Uterus (tissue), 3 donors: ENCODE measurements at regions not wholly inside any gene's neighbourhood (a gene's known extent, or its start where the extent isn't known, plus 50 kb on each side); places are given as distances from the start of the nearest gene placed in this dataset.

Experiments
- DNase-seq, 2 donors: peaks; one replicate each; pipeline ENCODE4 v3.0.0-alpha.2; 2019 to 2020
- H3K27ac ChIP-seq, 2 donors: fragments of 200-600 bp; sonication (generic); 1 replicate in 1 of 2; 2 replicates in 1 of 2; pipeline ENCODE4 v1.5.1; 2016 to 2018
- H3K27me3 ChIP-seq, 2 donors: fragments of 200-600 bp; sonication (generic); one replicate each; pipeline ENCODE4 v1.5.1; 2018 to 2019; ENCODE audit warnings: control low read depth in 1 of 2
- H3K36me3 ChIP-seq, 2 donors: fragments of 200-600 bp; sonication (generic); one replicate each; pipeline ENCODE4 v1.5.1; 2019; ENCODE audit warnings: control low read depth in 1 of 2
- H3K4me1 ChIP-seq, 2 donors: fragments of 200-600 bp; sonication (generic); one replicate each; pipeline ENCODE4 v1.5.1; 2018 to 2019; ENCODE audit warnings: control low read depth in 1 of 2
- H3K4me3 ChIP-seq, 2 donors: fragments of 200-600 bp; sonication (generic); 1 replicate in 1 of 2; 2 replicates in 1 of 2; pipeline ENCODE4 v1.5.1; 2018 to 2019; ENCODE audit warnings: mild to moderate bottlenecking in 1 of 2
- H3K9me3 ChIP-seq, 2 donors: fragments of 200-600 bp; sonication (generic); one replicate each; pipeline ENCODE4 v1.5.1; 2019; ENCODE audit warnings: control low read depth in 1 of 2
- CTCF ChIP-seq, 4 experiments: fragments of 200-600 bp in 2 of 4; fragments of 450-650 bp in 2 of 4; sonication (generic) in 2 of 4; IDR thresholded peaks; one replicate each; pipeline ENCODE4 v1.5.1; 2016 to 2019; ENCODE audit warnings: antibody characterized with exemption in 4 of 4, mild to moderate bottlenecking in 2 of 4, moderate library complexity in 1 of 4
- POLR2A ChIP-seq, 2 donors: fragments of 450-650 bp; IDR thresholded peaks; one replicate each; pipeline ENCODE4 v1.6.1; 2016; ENCODE audit warnings: antibody characterized with exemption in 2 of 2, mild to moderate bottlenecking in 1 of 2, moderate library complexity in 1 of 2
- intact Hi-C: fragments of 100-400 bp; cut with DNase I; formaldehyde crosslinking; loops from one replicate; pipeline ENCODE4 v1.15.1; 2023; ENCODE audit warnings: low total_unique reads
- donor health status: DM: yes; HTN: yes; CAD: no.

DNA sequence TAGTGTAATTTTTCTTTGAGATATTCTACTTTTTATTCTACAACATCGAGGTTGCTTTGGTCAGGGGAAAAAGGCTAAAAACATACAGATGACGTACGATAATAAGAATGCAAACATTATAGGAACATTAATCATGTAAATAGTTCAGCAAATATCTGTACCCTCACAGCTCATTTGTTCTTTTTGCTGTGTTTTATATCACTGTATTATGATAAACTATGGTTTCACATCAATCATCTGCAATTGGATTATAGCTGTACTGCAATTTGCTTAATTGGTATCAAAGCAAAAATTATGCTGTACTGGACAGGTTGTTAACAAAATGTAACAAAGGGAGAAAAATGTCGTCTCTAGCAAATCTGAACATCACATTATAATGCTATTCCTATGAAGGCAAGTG lies 597.1 kb downstream of the EPHA7 start:
- TF ChIP-seq CTCF (IDR thresholded peaks at IDR 0.05) (no peak), POLR2A (IDR thresholded peaks at IDR 0.05) (no peak)
- intact Hi-C loops = no loop called here
- no peak for DNase-seq

DNA sequence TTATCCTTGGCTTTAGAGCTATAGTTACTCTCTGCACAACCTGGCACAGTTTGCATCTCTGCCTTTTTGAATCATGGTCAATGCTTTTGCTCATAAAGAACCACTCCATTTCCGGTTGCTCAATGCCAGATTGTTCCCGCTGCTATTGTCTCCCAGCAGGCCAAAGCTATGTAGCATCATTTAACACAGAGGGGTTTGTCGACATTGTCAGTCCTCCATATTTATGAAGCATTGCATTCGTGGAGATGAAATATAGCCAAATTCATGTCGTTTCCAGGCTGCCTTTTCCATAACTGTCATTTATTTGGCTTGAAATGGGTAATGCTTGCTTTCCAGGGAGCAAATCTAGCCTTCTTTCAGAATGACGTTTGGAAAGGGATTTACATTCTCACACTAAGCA lies 598.8 kb downstream of the EPHA7 start:
- no peak for DNase-seq
- intact Hi-C loops = no loop called here
- H3K9me3 ChIP-seq = no peaks in the 10 kb centered on the region

More for the DNA sequence above, 597.1 kb downstream of the EPHA7 start:
- Histone ChIP-seq H3K27ac (no peak overlapping the region), H3K4me3 (no peak overlapping the region), H3K36me3 (no peaks in the 10 kb centered on the region), H3K27me3 (no peaks in the 10 kb centered on the region), H3K9me3 (no peaks in the 10 kb centered on the region), H3K4me1 (no peaks in the 10 kb centered on the region)

DNA sequence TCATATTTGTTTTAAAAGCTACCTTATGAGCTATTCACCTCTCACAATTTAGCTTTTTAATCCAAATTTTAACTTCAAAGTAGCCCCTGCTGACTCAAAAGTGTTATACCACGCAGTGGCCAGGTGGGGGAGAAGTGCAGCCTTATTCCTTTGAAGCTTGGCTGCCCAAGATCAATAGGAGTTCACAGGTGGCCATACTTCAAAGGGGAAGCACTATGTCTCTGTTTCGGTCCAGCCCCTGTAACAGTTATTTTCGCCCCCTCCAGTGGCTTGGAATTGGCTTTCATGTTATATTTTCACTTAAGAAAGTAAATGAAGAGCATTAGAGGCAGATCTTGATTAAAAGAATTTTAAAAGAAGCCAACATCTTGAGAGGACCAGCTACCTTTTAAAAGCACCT lies 608.4 kb downstream of the EPHA7 start:
- no peak for DNase-seq
- H3K36me3 ChIP-seq = no peaks in the 10 kb centered on the region
- no peak for TF ChIP-seq POLR2A (IDR thresholded peaks at IDR 0.05)
- peak in 1 of 4 experiments; percentile 20 for TF ChIP-seq CTCF (IDR thresholded peaks at IDR 0.05)
- no peaks in the 10 kb centered on the region for H3K9me3 ChIP-seq
- H3K4me3 ChIP-seq = no peak overlapping the region
- intact Hi-C loops = no loop called here
- no peaks in the 10 kb centered on the region for H3K27me3 ChIP-seq
- no peak overlapping the region for H3K27ac ChIP-seq
- H3K4me1 ChIP-seq = no peaks in the 10 kb centered on the region

More for the DNA sequence above, 598.8 kb downstream of the EPHA7 start:
- H3K27ac ChIP-seq = no peak overlapping the region
- no peak overlapping the region for H3K4me3 ChIP-seq
- no peak for TF ChIP-seq CTCF (IDR thresholded peaks at IDR 0.05)
- TF ChIP-seq POLR2A (IDR thresholded peaks at IDR 0.05) = no peak
- H3K36me3 ChIP-seq = no peaks in the 10 kb centered on the region
- H3K27me3 ChIP-seq = no peaks in the 10 kb centered on the region
- no peaks in the 10 kb centered on the region for H3K4me1 ChIP-seq

- no peaks in the 10 kb centered on the region for H3K36me3 ChIP-seq
- no peak overlapping the region for H3K27ac ChIP-seq
- TF ChIP-seq CTCF (IDR thresholded peaks at IDR 0.05) (no peak), POLR2A (IDR thresholded peaks at IDR 0.05) (no peak)
- DNase-seq = no peak
- H3K4me1 ChIP-seq = no peaks in the 10 kb centered on the region
- H3K4me3 ChIP-seq = no peak overlapping the region
- H3K27me3 ChIP-seq = no peaks in the 10 kb centered on the region
- no peaks in the 10 kb centered on the region for H3K9me3 ChIP-seq
- intact Hi-C loops = no loop called here
Observed at GRCh38 chr6:92806254-92806653, 613.1 kb downstream of the EPHA7 start.

DNA sequence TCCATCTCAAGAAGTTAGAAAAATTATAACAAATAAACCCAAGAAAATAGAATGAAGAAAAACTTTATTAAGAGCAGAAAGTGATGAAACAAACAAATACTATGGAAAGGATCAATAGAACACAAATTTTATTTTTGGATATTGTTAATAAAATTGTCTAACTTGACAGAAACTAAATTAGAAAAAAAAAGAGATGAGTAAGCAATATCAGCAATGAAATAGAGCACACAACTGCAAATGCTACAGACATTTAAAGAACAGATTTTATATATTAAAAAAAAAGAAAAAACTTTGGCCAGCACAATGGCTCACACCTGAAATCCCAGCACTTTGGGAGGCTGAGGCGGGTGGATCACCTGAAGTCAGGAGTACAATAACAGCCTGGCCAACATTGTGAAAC lies 628.0 kb downstream of the EPHA7 start:
- no peak overlapping the region for H3K4me3 ChIP-seq
- TF ChIP-seq CTCF (IDR thresholded peaks at IDR 0.05) = no peak
- no peak for TF ChIP-seq POLR2A (IDR thresholded peaks at IDR 0.05)
- DNase-seq = no peak
- H3K27ac ChIP-seq = no peak overlapping the region
- H3K36me3 ChIP-seq = no peaks in the 10 kb centered on the region
- H3K27me3 ChIP-seq = no peaks in the 10 kb centered on the region
- intact Hi-C loops = no loop called here
- no peaks in the 10 kb centered on the region for H3K9me3 ChIP-seq
- no peaks in the 10 kb centered on the region for H3K4me1 ChIP-seq
